ENCODE measurements at regions not wholly inside any gene's neighbourhood (a gene's known extent, or its start where the extent isn't known, plus 50 kb on each side); places are given as distances from the start of the nearest gene placed in this dataset.

DNA sequence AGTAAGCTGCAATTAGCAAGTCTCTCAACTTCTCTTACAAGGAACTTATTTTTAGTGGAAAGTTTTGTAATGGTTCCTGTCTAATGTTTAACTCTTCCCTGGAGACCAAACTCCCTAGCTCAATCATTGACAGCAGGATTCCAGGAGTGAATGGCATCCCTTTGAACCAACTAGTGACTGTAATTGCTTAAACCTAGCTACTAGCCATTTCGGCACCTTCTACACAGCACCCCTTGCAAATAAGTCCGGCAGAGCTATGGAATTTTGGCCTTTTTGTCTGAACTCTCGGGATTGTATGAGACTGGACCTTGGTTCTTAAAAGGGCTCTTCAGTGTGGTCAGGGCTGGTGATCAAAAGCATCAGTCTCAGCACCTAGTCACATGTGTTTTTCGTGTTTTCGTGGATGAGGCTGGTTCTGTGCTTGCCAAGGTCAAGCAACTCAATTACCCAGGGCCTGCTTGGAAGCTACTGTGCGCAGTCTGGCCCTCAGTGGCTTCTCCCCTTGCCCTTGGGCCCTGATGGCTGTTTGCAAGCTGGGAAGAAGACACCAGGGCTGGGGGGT is 135.3 kb upstream of the NEDD9 start:
- TF ChIP-seq, protein P1, sequence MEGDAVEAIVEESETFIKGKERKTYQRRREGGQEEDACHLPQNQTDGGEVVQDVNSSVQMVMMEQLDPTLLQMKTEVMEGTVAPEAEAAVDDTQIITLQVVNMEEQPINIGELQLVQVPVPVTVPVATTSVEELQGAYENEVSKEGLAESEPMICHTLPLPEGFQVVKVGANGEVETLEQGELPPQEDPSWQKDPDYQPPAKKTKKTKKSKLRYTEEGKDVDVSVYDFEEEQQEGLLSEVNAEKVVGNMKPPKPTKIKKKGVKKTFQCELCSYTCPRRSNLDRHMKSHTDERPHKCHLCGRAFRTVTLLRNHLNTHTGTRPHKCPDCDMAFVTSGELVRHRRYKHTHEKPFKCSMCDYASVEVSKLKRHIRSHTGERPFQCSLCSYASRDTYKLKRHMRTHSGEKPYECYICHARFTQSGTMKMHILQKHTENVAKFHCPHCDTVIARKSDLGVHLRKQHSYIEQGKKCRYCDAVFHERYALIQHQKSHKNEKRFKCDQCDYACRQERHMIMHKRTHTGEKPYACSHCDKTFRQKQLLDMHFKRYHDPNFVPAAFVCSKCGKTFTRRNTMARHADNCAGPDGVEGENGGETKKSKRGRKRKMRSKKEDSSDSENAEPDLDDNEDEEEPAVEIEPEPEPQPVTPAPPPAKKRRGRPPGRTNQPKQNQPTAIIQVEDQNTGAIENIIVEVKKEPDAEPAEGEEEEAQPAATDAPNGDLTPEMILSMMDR (IDR thresholded peaks at IDR 0.05; ENCODE audit: low read length): no peak
- TF ChIP-seq EZH2phosphoT487 (IDR thresholded peaks at IDR 0.05; ENCODE audit: low read length): no peak
- TF ChIP-seq EZH2 (optimal IDR thresholded peaks at IDR 0.05; ENCODE audit: low read depth, low read length): no peak
